Lower leg skin (tissue), 4 donors: ENCODE measurements at regions not wholly inside any gene's neighbourhood (a gene's known extent, or its start where the extent isn't known, plus 50 kb on each side); places are given as distances from the start of the nearest gene placed in this dataset.

Experiments
- DNase-seq, 2 donors: peaks; one replicate each; pipeline ENCODE4 v3.0.0-alpha.2; 2019; ENCODE audit warnings: low spot score in 2 of 2
- H3K4me3 ChIP-seq: fragments of 200-600 bp; sonication (generic); 2 replicates; pipeline ENCODE4 v1.5.1; 2017; ENCODE audit warnings: mild to moderate bottlenecking, low read depth; ENCODE audit not compliant: poor library complexity, severe bottlenecking
- CTCF ChIP-seq, 3 donors: fragments of 450-650 bp; IDR thresholded peaks; one replicate each; pipeline ENCODE4 v1.5.1; 2016; ENCODE audit warnings: antibody characterized with exemption in 3 of 3, mild to moderate bottlenecking in 3 of 3, moderate library complexity in 2 of 3
- POLR2A ChIP-seq, 2 donors: fragments of 450-650 bp; IDR thresholded peaks; one replicate each; pipeline ENCODE4 v1.6.1; 2016 to 2017; ENCODE audit warnings: antibody characterized with exemption in 2 of 2, mild to moderate bottlenecking in 1 of 2, moderate library complexity in 1 of 2
- WGBS, 2 donors: methylation state at CpG; one replicate each; pipeline ENCODE4 v1.1.5; 2018; 5-methylcytosine and 5-hydroxymethylcytosine counted together
- intact Hi-C: fragments of 100-400 bp; cut with DNase I; formaldehyde crosslinking; loops from one replicate; pipeline ENCODE4 v1.15.0; 2023; ENCODE audit warnings: low total_unique reads

GRCh38 chr6:141562186-141562811, 570.4 kb upstream of the GJE1 start:
- no peak for DNase-seq
- TF ChIP-seq CTCF (IDR thresholded peaks at IDR 0.05) (no peak), POLR2A (IDR thresholded peaks at IDR 0.05) (no peak)
- 40 to 49% methylated on average over 15 of the region's 15 CpGs for WGBS, 2 donors
- H3K4me3 ChIP-seq = no peak overlapping the region
- intact Hi-C loops = no loop called here

GRCh38 chr6:141561154-141561553, 571.6 kb upstream of the GJE1 start:
- no peak overlapping the region for H3K4me3 ChIP-seq
- 70 to 74% methylated on average over 3 of the region's 3 CpGs for WGBS, 2 donors
- no peak for DNase-seq
- TF ChIP-seq POLR2A (IDR thresholded peaks at IDR 0.05) (no peak), CTCF (IDR thresholded peaks at IDR 0.05) (no peak)
- intact Hi-C loops = no loop called here

- intact Hi-C loops = no loop called here
- TF ChIP-seq CTCF (IDR thresholded peaks at IDR 0.05) = no peak
- TF ChIP-seq POLR2A (IDR thresholded peaks at IDR 0.05) = no peak
- H3K4me3 ChIP-seq = no peak overlapping the region
- WGBS, 2 donors = 63 to 72% methylated on average over 1 of the region's 1 CpG
- no peak for DNase-seq
Observed at GRCh38 chr6:141552463-141552862, 580.3 kb upstream of the GJE1 start.

GRCh38 chr6:141552031-141552430, 580.7 kb upstream of the GJE1 start:
- TF ChIP-seq CTCF (IDR thresholded peaks at IDR 0.05) = no peak
- TF ChIP-seq POLR2A (IDR thresholded peaks at IDR 0.05) = no peak
- WGBS, 2 donors = 93 to 94% methylated on average over 5 of the region's 5 CpGs
- no peak overlapping the region for H3K4me3 ChIP-seq
- intact Hi-C loops = no loop called here
- no peak for DNase-seq

GRCh38 chr6:141551318-141551717, 581.4 kb upstream of the GJE1 start:
- intact Hi-C loops = no loop called here
- TF ChIP-seq POLR2A (IDR thresholded peaks at IDR 0.05) = no peak
- no peak for TF ChIP-seq CTCF (IDR thresholded peaks at IDR 0.05)
- H3K4me3 ChIP-seq = no peak overlapping the region
- no peak for DNase-seq
- WGBS, 2 donors = 80 to 90% methylated on average over 2 of the region's 2 CpGs

- intact Hi-C loops = no loop called here
- no peak for DNase-seq
- no peak overlapping the region for H3K4me3 ChIP-seq
- WGBS, 2 donors = 92 to 97% methylated on average over 1 of the region's 1 CpG
- TF ChIP-seq POLR2A (IDR thresholded peaks at IDR 0.05) (no peak), CTCF (IDR thresholded peaks at IDR 0.05) (no peak)
Observed at GRCh38 chr6:141550471-141550870, 582.3 kb upstream of the GJE1 start.
